BE2C (cell line): ENCODE measurements at regions not wholly inside any gene's neighbourhood (a gene's known extent, or its start where the extent isn't known, plus 50 kb on each side); places are given as distances from the start of the nearest gene placed in this dataset.

Source experiments
- DNase-seq: peaks from one replicate; pipeline ENCODE4 v3.0.0-alpha.2; 2020
- H3K27me3 ChIP-seq: fragments of 250-450 bp; sonication (Bioruptor Pico); 2 replicates; pipeline ENCODE4 v1.5.1; 2020; ENCODE audit warnings: mild to moderate bottlenecking
- H3K36me3 ChIP-seq: fragments of 250-450 bp; sonication (Bioruptor Pico); 2 replicates; pipeline ENCODE4 v1.5.1; 2020; ENCODE audit warnings: mild to moderate bottlenecking
- H3K4me1 ChIP-seq: fragments of 250-450 bp; sonication (Bioruptor Pico); 2 replicates; pipeline ENCODE4 v1.5.1; 2020
- H3K4me3 ChIP-seq: 2 replicates; pipeline ENCODE4 v1.5.1; 2011; ENCODE audit warnings: low read depth, low read length
- H3K9me3 ChIP-seq: fragments of 250-450 bp; sonication (Bioruptor Pico); 2 replicates; pipeline ENCODE4 v1.5.1; 2020
- CTCF ChIP-seq: IDR thresholded peaks from 2 replicates; pipeline ENCODE4 v1.5.1; 2012; ENCODE audit warnings: mild to moderate bottlenecking, low read depth, low read length

- Histone ChIP-seq H3K27me3 (no peaks in the 10 kb centered on the region), H3K4me3 (no peak overlapping the region)
- DNase-seq = no peak
Observed at GRCh38 chr11:116501728-116502127, 271.1 kb downstream of the BUD13 start.

GRCh38 chr11:116500947-116501602 lies 271.7 kb downstream of the BUD13 start:
- DNase-seq = peak; percentile 65
- H3K4me1 ChIP-seq = peaks cover 58% of the 10 kb centered on the region
- H3K27me3 ChIP-seq = no peaks in the 10 kb centered on the region
- no peaks in the 10 kb centered on the region for H3K36me3 ChIP-seq
- no peak for TF ChIP-seq CTCF
- peak overlapping the region; percentile 34 for H3K4me3 ChIP-seq
- H3K9me3 ChIP-seq = no peaks in the 10 kb centered on the region

More at GRCh38 chr11:116501728-116502127, 271.1 kb downstream of the BUD13 start:
- H3K9me3 ChIP-seq = no peaks in the 10 kb centered on the region
- peaks cover 62% of the 10 kb centered on the region for H3K4me1 ChIP-seq
- no peaks in the 10 kb centered on the region for H3K36me3 ChIP-seq
- no peak for TF ChIP-seq CTCF

- peak; percentile 52 for DNase-seq
- no peaks in the 10 kb centered on the region for H3K36me3 ChIP-seq
- no peaks in the 10 kb centered on the region for H3K9me3 ChIP-seq
- TF ChIP-seq CTCF = no peak; the same call in 1 of the 2 replicates
- H3K27me3 ChIP-seq = no peaks in the 10 kb centered on the region
- H3K4me3 ChIP-seq = peak overlapping the region; percentile 34
- peaks cover 51% of the 10 kb centered on the region for H3K4me1 ChIP-seq
Observed at GRCh38 chr11:116500026-116500946, 272.5 kb downstream of the BUD13 start.

DNA sequence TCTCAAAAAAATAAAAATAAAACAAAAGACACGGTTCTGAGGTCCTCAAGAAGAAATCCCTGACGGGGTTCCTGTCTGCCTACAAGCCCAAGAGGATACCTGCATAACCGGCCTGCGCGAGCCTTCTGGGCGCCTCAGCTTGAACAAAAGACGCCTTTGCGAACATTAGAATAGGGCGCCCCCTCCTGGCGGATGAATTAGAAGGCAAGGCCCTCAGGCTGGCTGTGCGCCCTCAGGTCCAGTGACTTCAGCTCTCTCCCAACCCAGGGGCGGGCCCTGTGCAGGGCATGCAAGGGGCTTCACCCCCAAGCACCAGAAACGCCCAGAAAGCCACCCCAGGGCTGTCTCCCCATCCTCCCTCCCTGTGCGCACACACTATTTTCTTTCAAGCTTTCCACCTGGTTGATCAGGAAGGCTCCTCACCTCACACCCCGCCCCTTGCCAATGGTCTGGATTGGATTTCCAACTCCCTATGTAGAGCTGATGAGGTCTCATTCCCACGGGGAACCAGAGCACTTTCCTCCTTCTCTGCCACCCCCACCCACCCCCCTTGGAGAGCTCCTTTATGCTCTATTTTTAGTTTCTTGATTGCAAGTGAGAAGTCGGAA lies 273.3 kb downstream of the BUD13 start:
- Histone ChIP-seq H3K27me3 (no peaks in the 10 kb centered on the region), H3K4me1 (peaks cover 45% of the 10 kb centered on the region), H3K4me3 (no peak overlapping the region), H3K9me3 (no peaks in the 10 kb centered on the region), H3K36me3 (no peaks in the 10 kb centered on the region)
- DNase-seq = peak; percentile 94
- TF ChIP-seq CTCF = peak; percentile 77

DNA sequence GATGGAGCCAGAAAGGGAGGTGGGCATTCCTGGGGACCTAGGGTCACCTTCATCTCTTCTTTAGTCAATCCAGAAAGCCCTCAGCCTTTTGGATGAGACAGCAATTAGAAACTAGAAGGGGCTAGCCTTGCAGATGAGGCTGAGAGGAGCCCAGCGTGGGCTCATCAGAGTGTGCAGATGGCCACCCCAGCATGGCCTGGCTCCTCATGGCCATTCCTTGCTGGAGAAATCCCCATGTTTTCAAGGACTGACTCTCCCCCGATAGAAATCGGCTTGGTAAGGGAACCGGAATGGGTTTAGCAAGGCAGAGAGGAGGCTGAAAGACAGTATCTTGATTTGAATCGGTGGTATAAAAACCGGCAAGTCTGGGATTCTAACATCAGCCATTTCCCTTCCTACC lies 274.6 kb downstream of the BUD13 start:
- no peaks in the 10 kb centered on the region for H3K36me3 ChIP-seq
- no peaks in the 10 kb centered on the region for H3K9me3 ChIP-seq
- H3K4me1 ChIP-seq = peaks cover 39% of the 10 kb centered on the region
- H3K4me3 ChIP-seq = no peak overlapping the region
- TF ChIP-seq CTCF = no peak
- DNase-seq = no peak
- H3K27me3 ChIP-seq = no peaks in the 10 kb centered on the region
